ENCODE measurements at regions not wholly inside any gene's neighbourhood (a gene's known extent, or its start where the extent isn't known, plus 50 kb on each side); places are given as distances from the start of the nearest gene placed in this dataset.

GRCh38 chr11:80028998-80029397, 588.2 kb upstream of the TENM4 start:
- Histone ChIP-seq H3K4me3 (ENCODE audit: low read length) (no peak overlapping the region), H3K9ac (ENCODE audit: extremely low read depth, low read length, poor library complexity, severe bottlenecking) (no peak overlapping the region), H3K9me3 (ENCODE audit: control insufficient read depth, low read length) (peaks cover 7% of the 10 kb centered on the region), H3K4me1 (ENCODE audit: control insufficient read depth, insufficient read depth, low read length) (peaks cover 12% of the 10 kb centered on the region), H3K27me3 (ENCODE audit: control insufficient read depth, insufficient read depth, low read length, poor library complexity, severe bottlenecking) (peaks cover 27% of the 10 kb centered on the region), H3K36me3 (ENCODE audit: control insufficient read depth, insufficient read depth, low read length) (no peaks in the 10 kb centered on the region), H3K27ac (ENCODE audit: low read depth, low read length) (no peak overlapping the region)
- TF ChIP-seq CTCF (conservative IDR thresholded peaks at IDR 0.05) = no peak
- peaks cover 5% of the 10 kb centered on the region for H3K9me3 Mint-ChIP-seq
- no peak overlapping the region for H3K27ac Mint-ChIP-seq
- peak; percentile 59 for DNase-seq
- peaks cover 28% of the 10 kb centered on the region for H3K4me1 Mint-ChIP-seq
- peaks cover 35% of the 10 kb centered on the region for H3K27me3 Mint-ChIP-seq (ENCODE audit: insufficient read depth)
- no peak overlapping the region for H3K4me3 Mint-ChIP-seq
- no peaks in the 10 kb centered on the region for H3K36me3 Mint-ChIP-seq (ENCODE audit: low read depth)
- WGBS, 2 experiments (ENCODE audit: insufficient coverage in 1 of 2, insufficient read length in 1 of 2) = 95% methylated on average over 1 of the region's 3 CpGs; no CpG with 5 or more reads in 1 of the 2 experiments

- no peaks in the 10 kb centered on the region for H3K36me3 Mint-ChIP-seq (ENCODE audit: low read depth)
- Histone ChIP-seq H3K36me3 (ENCODE audit: control insufficient read depth, insufficient read depth, low read length) (no peaks in the 10 kb centered on the region), H3K27ac (ENCODE audit: low read depth, low read length) (no peak overlapping the region), H3K4me3 (ENCODE audit: low read length) (no peak overlapping the region), H3K9me3 (ENCODE audit: control insufficient read depth, low read length) (peaks cover 7% of the 10 kb centered on the region), H3K27me3 (ENCODE audit: control insufficient read depth, insufficient read depth, low read length, poor library complexity, severe bottlenecking) (peaks cover 58% of the 10 kb centered on the region), H3K9ac (ENCODE audit: extremely low read depth, low read length, poor library complexity, severe bottlenecking) (no peak overlapping the region), H3K4me1 (ENCODE audit: control insufficient read depth, insufficient read depth, low read length) (peaks cover 11% of the 10 kb centered on the region)
- 56 to 58% methylated on average over 4 of the region's 4 CpGs for WGBS, 2 experiments (ENCODE audit: insufficient coverage in 1 of 2, insufficient read length in 1 of 2)
- peaks cover 22% of the 10 kb centered on the region for H3K4me1 Mint-ChIP-seq
- DNase-seq = peak; percentile 69
- no peak overlapping the region for H3K4me3 Mint-ChIP-seq
- H3K27me3 Mint-ChIP-seq (ENCODE audit: insufficient read depth) = peaks cover 67% of the 10 kb centered on the region
- peaks cover 9% of the 10 kb centered on the region for H3K9me3 Mint-ChIP-seq
- no peak overlapping the region for H3K27ac Mint-ChIP-seq
- TF ChIP-seq CTCF (conservative IDR thresholded peaks at IDR 0.05) = no peak
Measured at GRCh38 chr11:80024119-80024518, 583.3 kb upstream of the TENM4 start.

GRCh38 chr11:80023386-80023785, 582.6 kb upstream of the TENM4 start:
- no peak for DNase-seq
- no peaks in the 10 kb centered on the region for H3K36me3 Mint-ChIP-seq (ENCODE audit: low read depth)
- no peak overlapping the region for H3K27ac Mint-ChIP-seq
- Histone ChIP-seq H3K9ac (ENCODE audit: extremely low read depth, low read length, poor library complexity, severe bottlenecking) (no peak overlapping the region), H3K4me3 (ENCODE audit: low read length) (no peak overlapping the region), H3K36me3 (ENCODE audit: control insufficient read depth, insufficient read depth, low read length) (no peaks in the 10 kb centered on the region), H3K4me1 (ENCODE audit: control insufficient read depth, insufficient read depth, low read length) (peaks cover 7% of the 10 kb centered on the region), H3K9me3 (ENCODE audit: control insufficient read depth, low read length) (peaks cover 7% of the 10 kb centered on the region), H3K27me3 (ENCODE audit: control insufficient read depth, insufficient read depth, low read length, poor library complexity, severe bottlenecking) (peaks cover 58% of the 10 kb centered on the region), H3K27ac (ENCODE audit: low read depth, low read length) (no peak overlapping the region)
- peaks cover 72% of the 10 kb centered on the region for H3K27me3 Mint-ChIP-seq (ENCODE audit: insufficient read depth)
- peaks cover 9% of the 10 kb centered on the region for H3K9me3 Mint-ChIP-seq
- TF ChIP-seq CTCF (conservative IDR thresholded peaks at IDR 0.05) = no peak
- H3K4me3 Mint-ChIP-seq = no peak overlapping the region
- peaks cover 19% of the 10 kb centered on the region for H3K4me1 Mint-ChIP-seq

Data from endodermal cell (in vitro differentiated cells).